C4-2B (cell line): ENCODE measurements at regions not wholly inside any gene's neighbourhood (a gene's known extent, or its start where the extent isn't known, plus 50 kb on each side); places are given as distances from the start of the nearest gene placed in this dataset.

Experiments used
- CTCF ChIP-seq: fragments of 450-650 bp; conservative IDR thresholded peaks from 2 replicates; pipeline ENCODE4 v1.5.1; 2017; ENCODE audit warnings: mild to moderate bottlenecking
- ZFX ChIP-seq: fragments of 450-650 bp; IDR thresholded peaks from 2 replicates; pipeline ENCODE4 v1.6.1; 2017

GRCh38 chr4:132123870-132124623 lies 1025.0 kb upstream of the PCDH10 start:
- TF ChIP-seq CTCF (no peak), ZFX (no peak)
